Stimulated activated effector memory CD8-positive, alpha-beta T cell treated with anti-CD3 and anti-CD28 coated beads, Interleukin-12 subunit alpha, Interleukin-12 subunit beta, amount 100 ng/mL, for 72 hours (primary cell): ENCODE measurements at regions not wholly inside any gene's neighbourhood (a gene's known extent, or its start where the extent isn't known, plus 50 kb on each side); places are given as distances from the start of the nearest gene placed in this dataset.

ENCODE experiments used
- ATAC-seq: fragments of 150-1000 bp; cut with Tn5 transposase; 2 replicates; pipeline ENCODE4 v1.10.0; 2021
- DNase-seq, 2 donors: peaks; one replicate each; pipeline ENCODE4 v3.0.0; 2021 to 2022; ENCODE audit warnings: low spot score in 2 of 2
- H3K27ac Mint-ChIP-seq: one replicate; pipeline ENCODE4 v1.8.0; 2022; ENCODE audit warnings: mild to moderate bottlenecking, mixed read lengths
- H3K36me3 Mint-ChIP-seq: one replicate; pipeline ENCODE4 v1.8.0; 2022; ENCODE audit warnings: mild to moderate bottlenecking, mixed read lengths
- H3K4me1 Mint-ChIP-seq: one replicate; pipeline ENCODE4 v1.8.0; 2022; ENCODE audit warnings: mixed read lengths
- H3K4me3 Mint-ChIP-seq: one replicate; pipeline ENCODE4 v1.8.0; 2022; ENCODE audit warnings: mild to moderate bottlenecking, mixed read lengths
- H3K9me3 Mint-ChIP-seq: one replicate; pipeline ENCODE4 v1.8.0; 2022; ENCODE audit warnings: mixed read lengths

DNA sequence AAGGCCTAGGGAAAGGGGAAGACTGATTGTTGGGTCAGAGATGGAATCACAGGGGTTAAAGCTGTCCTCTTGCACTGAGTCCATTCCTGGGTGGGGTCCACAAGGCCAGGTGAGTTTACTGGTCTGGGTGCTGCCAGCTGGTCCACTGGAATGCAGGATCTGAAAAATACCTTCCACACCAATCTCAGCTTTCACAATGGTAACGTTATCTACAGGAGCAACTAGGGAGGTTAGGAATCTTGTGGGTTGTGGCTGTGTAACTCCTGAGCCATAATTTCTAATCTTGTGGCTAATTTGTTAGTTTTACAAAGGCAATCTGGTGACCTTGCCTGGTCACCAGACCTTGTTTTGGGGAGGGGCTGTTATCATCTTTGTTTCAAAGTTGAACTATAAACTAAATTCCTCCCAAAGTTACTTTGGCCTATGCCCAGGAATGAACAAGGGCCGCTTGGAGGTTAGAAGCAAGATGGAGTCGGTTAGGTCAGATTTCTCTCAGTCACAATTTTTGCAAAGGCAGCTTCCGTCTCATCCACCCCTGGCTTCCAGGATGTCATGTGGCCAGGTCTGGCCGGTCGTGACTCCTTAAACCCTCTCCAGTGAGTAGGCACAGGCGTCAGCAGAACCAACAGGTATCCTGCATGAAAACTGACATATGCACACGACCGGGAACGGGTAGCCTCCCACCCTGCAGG, 123.3 kb upstream of the SH3BP4 start:
- no peaks in the 10 kb centered on the region for H3K9me3 Mint-ChIP-seq
- H3K4me3 Mint-ChIP-seq: no peak overlapping the region
- no peak overlapping the region for H3K27ac Mint-ChIP-seq
- H3K36me3 Mint-ChIP-seq: no peaks in the 10 kb centered on the region
- DNase-seq (no peak), ATAC-seq (no peak)
- H3K4me1 Mint-ChIP-seq: no peaks in the 10 kb centered on the region

DNA sequence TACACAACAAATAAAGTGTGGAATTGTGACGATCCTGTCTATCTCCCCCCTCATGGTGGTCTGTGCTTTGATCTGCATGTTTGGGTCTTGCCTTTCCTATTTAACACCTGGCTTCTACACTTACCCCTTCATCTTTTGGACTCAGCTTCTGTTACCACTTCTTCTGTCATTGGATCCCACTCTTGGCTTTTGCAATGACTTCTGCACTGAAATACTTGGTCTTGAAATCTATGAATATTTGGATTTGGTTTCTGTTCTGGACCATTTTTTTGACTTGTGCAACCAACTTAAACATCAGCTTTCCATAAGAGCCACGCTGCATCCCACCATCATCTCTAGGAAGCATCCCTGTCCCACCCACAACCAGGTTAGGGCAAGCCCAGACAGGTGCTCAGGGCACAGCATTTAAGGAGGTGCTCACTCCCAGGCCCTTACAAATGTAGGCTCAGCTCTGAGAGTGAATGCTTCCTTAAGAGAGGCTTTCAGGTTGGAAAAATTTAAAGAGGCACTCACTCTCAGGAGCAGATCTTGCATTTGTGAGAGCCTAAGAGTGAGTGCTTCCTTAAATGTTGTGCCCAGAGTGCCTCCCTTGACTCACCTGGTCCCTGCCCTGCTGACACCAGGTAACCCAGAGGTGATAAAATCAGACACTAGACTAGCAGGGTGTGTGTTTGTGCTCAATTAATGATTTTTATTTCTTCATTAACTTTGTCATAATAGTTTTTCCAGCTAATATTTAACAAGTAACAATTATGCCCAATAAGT, 124.5 kb upstream of the SH3BP4 start:
- H3K4me1 Mint-ChIP-seq: no peaks in the 10 kb centered on the region
- H3K4me3 Mint-ChIP-seq: no peak overlapping the region
- DNase-seq (no peak), ATAC-seq (no peak)
- no peak overlapping the region for H3K27ac Mint-ChIP-seq
- no peaks in the 10 kb centered on the region for H3K9me3 Mint-ChIP-seq
- no peaks in the 10 kb centered on the region for H3K36me3 Mint-ChIP-seq

DNA sequence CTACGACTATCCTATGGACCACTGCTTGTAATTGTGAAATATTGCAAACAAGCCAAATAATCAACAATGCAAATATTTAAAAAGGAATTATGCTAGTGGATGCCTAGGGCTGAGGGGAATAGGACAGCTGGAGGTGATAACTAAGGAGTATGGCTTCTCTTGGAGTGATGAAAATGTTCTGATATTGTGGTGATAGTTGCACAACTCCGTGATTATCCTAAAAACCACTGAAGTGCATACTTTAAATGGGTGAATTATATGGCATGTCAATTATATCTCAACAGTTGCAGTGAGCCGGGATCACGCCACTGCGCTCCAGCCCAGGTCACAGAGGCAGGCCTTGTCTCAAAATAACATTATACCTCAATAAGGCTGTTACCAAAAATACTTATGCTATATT, 125.1 kb upstream of the SH3BP4 start:
- ATAC-seq (no peak), DNase-seq (no peak)
- no peaks in the 10 kb centered on the region for H3K36me3 Mint-ChIP-seq
- no peak overlapping the region for H3K27ac Mint-ChIP-seq
- H3K4me1 Mint-ChIP-seq: no peaks in the 10 kb centered on the region
- no peak overlapping the region for H3K4me3 Mint-ChIP-seq
- H3K9me3 Mint-ChIP-seq: no peaks in the 10 kb centered on the region

DNA sequence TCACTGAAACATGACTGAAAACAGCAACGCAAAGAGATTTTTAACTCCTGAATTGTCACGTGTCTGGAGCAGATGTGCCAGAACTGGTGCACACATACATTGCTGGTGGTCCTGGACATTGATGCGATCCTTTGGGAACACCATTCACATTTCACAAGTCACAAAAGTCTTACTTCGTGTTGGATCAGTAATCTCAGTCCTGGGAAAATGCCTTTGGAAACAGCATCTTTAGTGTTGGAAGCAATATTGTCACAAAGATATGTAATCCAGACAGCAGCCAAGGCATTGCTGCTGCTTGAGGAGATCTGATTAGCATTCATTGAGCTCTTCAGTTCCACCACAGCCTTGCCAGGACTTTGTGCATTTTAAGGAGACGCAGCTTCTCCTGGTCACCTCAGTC, 126.2 kb upstream of the SH3BP4 start:
- ATAC-seq: no peak
- no peak overlapping the region for H3K4me3 Mint-ChIP-seq

DNA sequence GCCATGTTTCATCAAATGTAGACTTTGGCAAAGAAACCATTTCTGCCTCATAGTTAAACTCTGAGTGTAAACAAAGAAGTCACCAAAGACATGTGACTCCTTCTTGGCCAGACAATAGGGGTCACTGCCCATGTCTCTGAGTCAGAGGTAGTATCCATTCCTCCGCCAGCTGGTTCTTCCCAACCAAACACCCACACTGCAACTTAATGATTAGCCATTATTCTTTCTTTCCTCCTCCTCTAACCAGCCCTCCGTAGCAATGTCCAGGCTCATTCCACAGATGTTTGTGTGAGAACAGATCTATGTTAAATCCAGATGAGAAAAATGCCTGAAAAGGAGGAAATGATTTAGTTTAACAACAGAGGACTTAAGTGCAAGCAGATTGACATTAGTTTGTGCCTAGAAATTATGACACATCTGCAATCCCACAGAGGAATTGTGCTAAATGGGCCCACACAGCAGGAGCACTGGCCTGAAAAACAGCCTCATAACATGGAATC, 127.9 kb upstream of the SH3BP4 start:
- ATAC-seq: no peak
- Mint-ChIP-seq H3K9me3 (no peaks in the 10 kb centered on the region), H3K27ac (no peak overlapping the region), H3K4me1 (no peaks in the 10 kb centered on the region), H3K36me3 (no peaks in the 10 kb centered on the region), H3K4me3 (no peak overlapping the region)
- DNase-seq: no peak

More for the DNA sequence above, 126.2 kb upstream of the SH3BP4 start:
- DNase-seq: no peak
- Mint-ChIP-seq H3K36me3 (no peaks in the 10 kb centered on the region), H3K9me3 (no peaks in the 10 kb centered on the region), H3K4me1 (no peaks in the 10 kb centered on the region), H3K27ac (no peak overlapping the region)

DNA sequence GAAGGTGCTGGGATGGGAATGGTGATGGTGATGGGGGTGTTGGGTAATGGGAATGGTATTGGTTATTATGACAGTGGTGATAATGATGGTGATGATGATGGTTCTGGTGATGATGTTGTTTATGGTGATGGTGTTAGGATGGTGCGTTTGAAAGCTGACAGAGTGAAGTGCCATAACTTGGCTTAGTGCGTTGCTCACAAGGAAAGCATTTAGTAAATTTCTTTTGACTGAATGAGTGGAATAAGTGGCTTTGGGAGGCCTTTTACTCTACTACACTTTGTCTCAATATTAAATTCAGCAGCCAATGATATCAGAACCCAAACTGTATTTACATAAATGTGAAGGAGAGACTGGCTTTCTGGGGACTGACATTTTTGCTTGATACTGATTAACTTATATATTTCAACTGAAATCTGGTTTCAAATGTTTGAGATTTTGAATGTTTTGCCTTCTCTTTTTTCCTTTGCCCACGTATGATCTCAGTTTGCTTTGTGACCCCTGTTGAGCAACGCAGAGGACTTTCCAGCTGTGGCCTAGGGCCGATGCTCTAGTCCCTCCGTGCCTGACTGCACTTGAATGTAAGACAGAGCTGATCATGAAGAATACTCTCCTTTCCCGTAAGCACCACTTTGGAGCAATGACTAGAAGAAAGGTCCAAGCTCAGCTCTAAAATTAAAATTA, 128.5 kb upstream of the SH3BP4 start:
- no peak for ATAC-seq
- Mint-ChIP-seq H3K27ac (no peak overlapping the region), H3K9me3 (no peaks in the 10 kb centered on the region)

DNA sequence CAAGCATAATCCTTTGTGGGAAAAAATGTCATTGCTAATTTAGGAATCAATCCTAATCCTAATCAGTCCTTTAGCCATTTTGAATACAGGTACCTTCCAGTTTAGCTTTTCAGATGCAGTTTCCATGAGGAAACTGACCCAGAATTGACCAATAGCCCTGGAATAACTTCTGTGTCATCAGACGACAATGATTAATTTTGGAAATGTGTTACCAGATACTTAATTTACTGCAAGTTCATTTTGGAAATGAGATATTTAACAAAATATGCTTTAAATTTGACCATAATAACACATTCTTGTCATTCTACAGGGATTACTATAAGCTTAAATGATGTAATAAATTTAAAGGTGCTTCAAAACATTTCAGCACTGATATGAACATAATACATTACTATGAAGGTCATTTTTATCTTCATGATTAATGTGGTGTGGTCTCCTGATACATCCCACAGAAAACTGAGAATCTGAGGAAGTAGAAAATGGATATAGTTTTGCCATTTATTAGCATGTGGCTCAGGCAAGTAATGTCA, 129.8 kb upstream of the SH3BP4 start:
- no peaks in the 10 kb centered on the region for H3K36me3 Mint-ChIP-seq
- H3K4me1 Mint-ChIP-seq: no peaks in the 10 kb centered on the region
- H3K27ac Mint-ChIP-seq: no peak overlapping the region
- ATAC-seq (no peak), DNase-seq (no peak)
- H3K4me3 Mint-ChIP-seq: no peak overlapping the region
- no peaks in the 10 kb centered on the region for H3K9me3 Mint-ChIP-seq

More for the DNA sequence above, 128.5 kb upstream of the SH3BP4 start:
- no peak for DNase-seq
- H3K36me3 Mint-ChIP-seq: no peaks in the 10 kb centered on the region
- H3K4me1 Mint-ChIP-seq: no peaks in the 10 kb centered on the region
- H3K4me3 Mint-ChIP-seq: no peak overlapping the region

DNA sequence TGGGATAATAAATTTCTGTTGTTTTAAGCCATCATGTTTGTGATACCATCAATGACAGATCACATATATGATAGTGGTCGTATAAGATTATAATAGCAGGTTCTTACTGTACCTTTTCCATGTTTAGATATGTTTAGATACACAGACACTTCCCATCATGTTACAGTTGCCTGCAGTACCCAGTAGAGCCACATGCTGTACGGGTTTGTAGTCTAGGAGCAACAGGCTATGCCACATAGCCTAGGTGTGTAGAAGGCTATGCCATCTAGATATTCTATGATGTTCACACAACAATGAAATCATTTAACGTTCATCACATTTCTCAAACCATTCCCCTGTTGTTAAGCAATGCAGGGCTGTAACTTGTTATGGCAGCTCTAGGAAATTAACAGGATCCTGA, 132.9 kb upstream of the SH3BP4 start:
- H3K4me1 Mint-ChIP-seq: no peaks in the 10 kb centered on the region
- H3K27ac Mint-ChIP-seq: no peak overlapping the region
- DNase-seq (no peak), ATAC-seq (no peak)
- no peaks in the 10 kb centered on the region for H3K36me3 Mint-ChIP-seq
- no peaks in the 10 kb centered on the region for H3K9me3 Mint-ChIP-seq
- no peak overlapping the region for H3K4me3 Mint-ChIP-seq

DNA sequence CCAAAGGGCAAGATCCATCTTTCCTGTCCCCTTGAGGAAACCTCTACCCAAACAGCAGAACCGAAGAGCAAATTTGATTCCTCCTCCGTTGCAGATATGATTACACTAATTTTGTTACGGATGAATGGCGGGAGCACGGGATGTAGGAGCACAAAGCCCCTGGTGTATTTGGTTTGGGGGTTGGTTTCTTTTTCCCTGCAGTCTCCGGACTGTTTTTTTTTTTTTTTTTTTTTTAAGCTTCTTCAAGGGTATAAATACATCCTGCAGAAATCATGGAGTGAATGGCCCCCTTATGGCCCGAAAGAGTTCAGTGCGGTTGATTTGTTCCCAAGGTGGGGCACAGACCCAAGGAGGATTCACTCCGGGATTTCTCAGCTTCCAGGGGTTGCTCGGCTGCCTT, 135.3 kb upstream of the SH3BP4 start:
- ATAC-seq: no peak
- DNase-seq: no peak
- Mint-ChIP-seq H3K9me3 (no peaks in the 10 kb centered on the region), H3K27ac (no peak overlapping the region), H3K4me1 (no peaks in the 10 kb centered on the region), H3K4me3 (no peak overlapping the region), H3K36me3 (no peaks in the 10 kb centered on the region)

DNA sequence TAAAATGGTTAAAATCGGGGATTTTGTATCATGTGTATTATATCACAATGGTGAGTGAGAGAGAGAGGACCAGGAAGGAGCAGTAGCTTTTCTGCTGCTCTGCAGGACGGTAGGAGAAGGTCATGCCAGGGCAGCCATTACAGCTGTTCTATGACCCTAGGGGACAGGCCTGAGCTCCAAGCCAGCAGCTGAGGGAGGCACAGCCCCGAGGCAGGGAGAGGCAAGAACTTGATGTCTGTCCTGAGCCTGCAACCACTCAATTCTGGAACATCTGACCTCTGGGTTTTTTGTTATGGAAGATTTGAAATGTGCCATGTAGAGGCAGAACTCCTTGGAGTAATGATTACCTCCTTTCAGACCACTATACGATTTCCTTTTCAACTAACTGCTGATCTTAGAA, 135.8 kb upstream of the SH3BP4 start:
- H3K27ac Mint-ChIP-seq: no peak overlapping the region
- ATAC-seq: no peak

DNA sequence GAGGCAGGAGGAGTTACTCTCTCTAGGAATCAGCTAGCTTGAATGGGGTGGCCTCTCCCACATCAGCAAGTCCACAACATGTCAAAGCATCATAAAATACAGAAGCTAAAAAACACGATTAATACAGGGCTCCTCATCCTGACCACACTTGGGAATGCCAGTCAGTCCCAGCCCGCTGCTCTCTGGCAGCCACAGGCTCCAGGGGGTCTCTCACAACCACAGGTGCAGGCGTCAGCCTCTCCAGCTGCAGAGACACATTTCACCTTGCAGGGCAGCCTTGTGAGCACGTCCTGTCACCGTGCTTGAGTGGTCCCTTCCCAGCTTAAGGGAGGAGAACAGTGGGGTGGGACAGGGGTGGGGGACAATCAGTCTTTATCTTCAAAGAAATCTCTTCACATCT, 137.4 kb upstream of the SH3BP4 start:
- H3K27ac Mint-ChIP-seq: no peak overlapping the region
- no peaks in the 10 kb centered on the region for H3K4me1 Mint-ChIP-seq
- H3K4me3 Mint-ChIP-seq: no peak overlapping the region
- no peaks in the 10 kb centered on the region for H3K36me3 Mint-ChIP-seq
- no peak for DNase-seq
- ATAC-seq: no peak
- no peaks in the 10 kb centered on the region for H3K9me3 Mint-ChIP-seq

More for the DNA sequence above, 135.8 kb upstream of the SH3BP4 start:
- no peaks in the 10 kb centered on the region for H3K4me1 Mint-ChIP-seq
- H3K36me3 Mint-ChIP-seq: no peaks in the 10 kb centered on the region
- H3K4me3 Mint-ChIP-seq: no peak overlapping the region
- no peaks in the 10 kb centered on the region for H3K9me3 Mint-ChIP-seq
- DNase-seq: no peak

DNA sequence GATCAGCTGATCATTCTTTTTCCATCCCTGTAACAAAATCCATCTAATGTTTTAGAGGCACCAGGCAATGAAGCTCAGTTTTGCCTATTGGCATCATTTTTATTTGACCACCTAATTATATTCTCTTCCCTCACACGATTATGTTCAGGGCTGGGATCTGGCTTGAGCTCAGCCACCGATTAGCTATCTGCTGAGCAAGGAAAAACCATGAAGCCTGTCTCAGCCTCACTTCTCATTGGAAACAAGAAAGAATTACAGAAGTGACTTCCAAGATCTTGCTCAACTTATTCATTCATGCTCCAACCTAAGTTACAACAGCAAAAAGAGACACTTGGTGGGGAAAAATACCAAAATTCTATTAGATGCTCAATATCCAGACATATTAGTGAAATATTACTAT, 139.0 kb upstream of the SH3BP4 start:
- H3K36me3 Mint-ChIP-seq: no peaks in the 10 kb centered on the region
- H3K27ac Mint-ChIP-seq: no peak overlapping the region
- ATAC-seq: no peak
- no peaks in the 10 kb centered on the region for H3K9me3 Mint-ChIP-seq
- H3K4me1 Mint-ChIP-seq: no peaks in the 10 kb centered on the region
- no peak for DNase-seq
- no peak overlapping the region for H3K4me3 Mint-ChIP-seq

DNA sequence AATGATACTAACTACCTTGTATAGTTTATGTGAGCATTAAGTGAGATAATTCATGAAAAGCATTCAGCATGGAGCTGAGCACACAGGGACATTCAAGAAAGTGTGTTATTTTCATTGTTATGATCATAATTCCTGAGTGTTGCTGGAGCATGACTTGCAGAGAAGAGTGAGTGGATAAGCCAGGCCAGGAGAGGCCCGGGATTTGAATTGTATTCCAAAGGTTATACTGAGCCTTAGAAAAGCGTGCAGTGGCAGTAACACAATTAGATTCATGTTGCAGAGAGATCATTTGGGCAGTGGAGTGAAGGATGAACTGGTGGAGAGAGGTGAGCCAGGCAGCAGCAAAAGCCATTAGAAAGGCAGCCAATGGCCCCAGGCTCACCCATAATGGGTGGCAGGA, 142.9 kb upstream of the SH3BP4 start:
- Mint-ChIP-seq H3K9me3 (no peaks in the 10 kb centered on the region), H3K4me1 (no peaks in the 10 kb centered on the region), H3K36me3 (no peaks in the 10 kb centered on the region), H3K4me3 (no peak overlapping the region), H3K27ac (no peak overlapping the region)
- DNase-seq (no peak), ATAC-seq (no peak)

DNA sequence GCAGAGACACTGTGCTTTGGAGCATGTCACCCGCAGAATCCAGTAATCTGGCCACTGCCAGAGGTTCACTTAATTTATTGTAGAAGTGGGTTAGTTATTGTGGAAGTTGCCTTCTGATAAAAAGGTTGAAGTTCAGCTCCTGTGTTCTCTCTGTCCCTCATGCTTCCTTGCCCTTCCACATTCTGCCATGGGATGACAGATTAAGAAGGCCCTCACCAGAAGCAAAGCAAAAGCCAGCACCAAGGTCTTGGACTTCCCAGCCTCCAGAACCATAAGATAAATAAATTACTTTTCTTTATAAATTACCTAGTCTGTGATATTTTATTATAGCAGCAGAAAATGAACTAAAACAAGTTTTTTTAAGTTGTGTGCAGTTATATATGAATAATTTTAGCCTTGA, 145.0 kb upstream of the SH3BP4 start:
- no peak overlapping the region for H3K4me3 Mint-ChIP-seq
- no peaks in the 10 kb centered on the region for H3K9me3 Mint-ChIP-seq
- no peaks in the 10 kb centered on the region for H3K4me1 Mint-ChIP-seq
- DNase-seq: no peak
- ATAC-seq: no peak
- no peak overlapping the region for H3K27ac Mint-ChIP-seq
- no peaks in the 10 kb centered on the region for H3K36me3 Mint-ChIP-seq

DNA sequence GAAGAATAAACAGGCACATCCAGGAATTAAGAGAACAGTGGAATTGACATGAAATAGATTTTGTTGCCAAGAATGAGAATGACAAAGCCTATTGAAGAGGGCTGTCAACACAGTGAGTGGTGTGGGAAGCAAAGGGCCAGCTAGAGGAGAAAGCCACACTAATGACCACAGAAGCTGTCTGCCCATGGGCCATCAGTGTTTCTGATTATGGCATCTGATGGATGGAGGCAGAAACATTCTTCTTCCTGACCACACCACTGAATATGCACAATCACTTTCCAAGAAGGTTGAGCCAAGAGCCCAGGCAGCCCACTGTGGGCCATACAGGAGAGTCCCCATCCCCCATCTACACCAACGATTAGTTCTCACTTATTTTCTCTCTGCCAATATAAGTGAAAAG, 146.0 kb upstream of the SH3BP4 start:
- H3K36me3 Mint-ChIP-seq: no peaks in the 10 kb centered on the region
- H3K9me3 Mint-ChIP-seq: no peaks in the 10 kb centered on the region
- H3K4me1 Mint-ChIP-seq: no peaks in the 10 kb centered on the region
- ATAC-seq (no peak), DNase-seq (no peak)
- no peak overlapping the region for H3K27ac Mint-ChIP-seq
- no peak overlapping the region for H3K4me3 Mint-ChIP-seq
